Stimulated activated CD8-positive, alpha-beta memory T cell treated with anti-CD3 and anti-CD28 coated beads, Interleukin-4, amount 100 ng/mL, for 1 hour (primary cell): ENCODE measurements at regions not wholly inside any gene's neighbourhood (a gene's known extent, or its start where the extent isn't known, plus 50 kb on each side); places are given as distances from the start of the nearest gene placed in this dataset.
"Not testable (repeated sequence)": the region's sequence is repeated elsewhere in the genome, so short reads cannot be mapped to it uniquely, and the experiment has no call there.

Experiments used
- DNase-seq, 2 donors: peaks; one replicate each; pipeline ENCODE4 v3.0.0-alpha.2; 2020; ENCODE audit warnings: low read depth in 2 of 2, low spot score in 1 of 2

DNA sequence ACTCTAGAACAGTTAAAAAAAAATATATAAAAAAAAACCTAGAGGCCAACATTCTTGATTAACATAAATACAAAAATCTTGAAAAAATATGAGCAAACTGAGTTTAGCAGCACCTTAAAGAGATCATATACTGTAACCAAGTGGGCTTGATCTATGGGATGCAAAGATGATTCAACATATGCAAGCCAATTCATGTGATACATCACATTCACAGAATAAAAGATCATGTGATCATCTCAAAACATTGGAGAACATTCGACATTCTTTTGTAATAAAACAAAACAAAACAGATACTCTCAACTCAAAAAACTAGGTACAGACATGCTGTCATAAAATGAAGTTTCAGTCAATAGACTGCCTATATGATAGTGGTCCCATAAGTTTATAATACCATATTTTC lies 165.4 kb upstream of the NDST4 start:
- no peak for DNase-seq

DNA sequence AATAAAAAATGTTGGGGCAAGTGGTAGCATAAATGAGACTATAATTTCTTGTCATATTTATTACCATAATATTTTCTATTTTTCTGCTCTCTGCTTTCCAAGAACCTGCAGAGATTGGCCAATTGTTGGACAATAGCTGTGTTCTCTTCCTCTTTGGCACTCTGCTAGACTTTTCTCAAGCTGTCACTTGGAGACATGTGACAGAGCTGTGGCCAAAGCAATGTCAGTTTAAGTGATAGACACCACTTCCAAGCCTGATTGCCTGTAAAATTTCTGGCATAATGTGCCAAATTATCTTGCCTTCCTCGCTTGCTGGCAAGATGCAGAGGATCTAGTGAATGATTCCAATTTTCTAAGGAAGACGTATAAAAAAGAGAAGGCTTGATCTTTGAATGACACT lies 162.2 kb upstream of the NDST4 start:
- no peak for DNase-seq

GRCh38 chr4:115274545-115274944 lies 161.1 kb upstream of the NDST4 start:
- no peak for DNase-seq

GRCh38 chr4:115272594-115272993 lies 159.2 kb upstream of the NDST4 start:
- no peak for DNase-seq

- DNase-seq = no peak
Measured at GRCh38 chr4:115272185-115272584, 158.8 kb upstream of the NDST4 start.

GRCh38 chr4:115260195-115260594 lies 146.8 kb upstream of the NDST4 start:
- no peak for DNase-seq

GRCh38 chr4:115259642-115260041 lies 146.2 kb upstream of the NDST4 start:
- DNase-seq = no peak

DNA sequence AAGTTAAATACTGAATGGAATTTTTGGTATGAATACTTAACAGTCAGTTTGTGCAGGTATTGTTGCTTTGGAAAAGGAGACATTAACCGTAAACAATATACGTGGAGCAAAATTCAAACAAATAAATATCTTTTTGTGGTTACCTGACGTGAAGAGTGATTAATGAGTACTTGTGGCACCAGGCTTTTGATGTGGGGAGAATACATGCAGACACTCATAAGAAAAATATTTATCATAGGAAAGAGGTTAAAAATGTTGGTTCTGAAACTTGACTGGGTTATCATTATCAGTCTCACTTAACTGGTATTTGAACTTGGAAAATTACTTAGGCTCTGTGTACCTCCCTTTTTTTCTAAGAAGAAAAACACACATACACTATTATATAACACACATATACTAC lies 136.4 kb upstream of the NDST4 start:
- DNase-seq = no peak

DNA sequence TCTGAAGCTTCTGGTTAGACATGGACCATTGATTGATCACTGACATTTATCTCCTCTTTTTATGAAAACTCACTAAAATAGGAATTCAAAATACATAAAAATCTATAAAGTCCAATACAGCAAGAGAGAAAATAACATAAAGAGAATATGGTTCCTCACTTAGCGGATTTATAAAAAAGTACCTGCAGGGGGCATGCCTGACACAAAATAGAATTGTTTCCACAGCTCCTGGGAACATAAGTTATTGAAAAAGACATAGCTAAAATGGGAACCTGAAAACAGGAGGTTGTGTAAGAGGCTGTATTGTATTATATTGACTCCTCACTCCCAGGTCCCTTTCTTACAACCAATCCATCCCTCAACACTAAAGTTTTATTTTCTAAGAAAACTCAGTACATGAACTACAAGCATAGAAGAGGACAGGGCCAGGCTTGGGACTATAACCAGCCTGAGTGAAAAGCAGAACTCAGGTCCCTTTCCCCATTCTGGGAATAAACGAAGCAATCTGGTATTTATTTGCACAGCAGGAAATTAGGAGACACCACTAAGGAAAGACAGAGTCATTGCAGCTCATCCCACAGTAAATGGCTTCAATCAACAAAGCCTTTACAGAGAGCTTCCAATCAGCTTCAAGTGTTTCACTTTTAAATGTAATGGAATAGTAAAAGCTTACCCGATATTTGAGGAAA lies 121.1 kb upstream of the NDST4 start:
- DNase-seq = no peak

GRCh38 chr4:115233600-115233999 lies 120.2 kb upstream of the NDST4 start:
- no peak for DNase-seq

DNA sequence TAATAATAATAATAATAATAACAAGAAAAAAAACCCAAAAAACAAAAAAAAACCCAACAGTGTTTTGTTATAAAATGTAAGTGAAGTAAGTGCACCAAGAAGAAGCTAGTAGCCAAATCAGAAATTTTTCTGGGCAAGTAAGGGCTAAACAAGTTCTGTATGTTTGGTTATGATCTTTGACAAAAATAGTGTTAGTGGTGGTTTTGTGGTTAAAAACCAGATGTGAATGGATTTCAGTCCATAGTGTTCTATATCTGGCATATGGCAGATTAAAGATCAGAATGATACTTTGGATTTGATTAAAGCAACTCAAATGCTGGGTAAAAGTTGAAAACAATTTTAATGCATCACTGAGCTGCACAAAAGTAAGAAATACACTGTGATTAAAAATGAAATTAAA lies 116.5 kb upstream of the NDST4 start:
- no peak for DNase-seq

DNA sequence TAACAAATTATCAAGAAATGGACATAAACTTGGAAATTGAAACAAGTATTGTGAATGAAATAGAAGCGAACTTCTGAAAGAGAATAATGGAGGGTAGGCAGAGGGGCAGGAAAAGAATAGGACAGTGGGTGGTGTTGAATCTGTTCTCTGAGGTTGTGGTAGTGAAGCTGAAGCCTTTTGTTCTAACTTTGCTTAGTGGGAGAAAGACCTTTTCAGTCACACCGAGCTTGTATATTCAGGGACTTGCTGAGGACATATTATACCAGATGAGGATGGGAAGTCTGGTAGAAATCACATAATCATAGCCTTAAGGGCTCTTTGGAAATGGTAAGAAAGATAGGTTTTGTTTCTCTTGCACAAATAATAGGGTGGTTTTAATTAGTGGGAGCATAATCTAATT lies 115.4 kb upstream of the NDST4 start:
- DNase-seq = no peak

GRCh38 chr4:115222061-115222460 lies 108.6 kb upstream of the NDST4 start:
- DNase-seq = no peak

DNA sequence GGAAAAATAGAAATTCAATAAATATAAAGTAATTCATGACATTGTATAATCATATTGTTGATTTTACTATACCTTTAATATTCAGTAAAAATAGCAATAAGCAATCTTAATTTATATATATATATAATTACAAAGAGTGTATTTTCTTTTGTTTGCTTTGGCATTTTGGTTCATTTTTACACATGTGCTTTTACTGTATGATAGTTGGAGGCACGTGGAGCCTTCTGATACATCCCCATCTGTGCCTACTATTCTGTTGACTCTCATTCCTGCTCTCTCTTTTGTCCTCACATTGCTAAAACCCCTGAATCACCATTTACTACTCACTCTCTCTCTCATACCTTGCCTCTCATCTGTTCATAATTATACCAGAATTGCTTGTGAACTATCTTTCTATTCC lies 106.4 kb upstream of the NDST4 start:
- no peak for DNase-seq

- no peak for DNase-seq
Measured at GRCh38 chr4:115219315-115219860, 106.0 kb upstream of the NDST4 start.

- DNase-seq = no peak
Measured at GRCh38 chr4:115215935-115216334, 102.5 kb upstream of the NDST4 start.

DNA sequence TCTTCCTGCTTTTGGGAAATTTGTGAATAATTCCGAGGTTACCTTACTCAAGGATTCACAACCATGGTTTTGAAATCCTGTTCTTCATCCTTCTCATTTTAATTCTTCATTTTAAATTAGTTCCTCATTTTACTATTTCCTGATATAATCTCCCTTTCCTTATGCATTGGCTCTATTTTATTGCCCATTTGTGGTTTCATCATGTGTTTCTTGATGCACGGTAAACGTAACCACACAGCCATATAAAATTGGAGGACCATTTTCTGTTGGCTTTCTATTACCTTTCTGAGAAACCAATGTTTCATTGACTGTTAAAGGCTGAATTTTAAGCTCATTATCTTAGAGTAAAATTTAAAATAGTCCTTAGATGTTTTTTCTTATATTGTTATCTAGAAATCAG lies 100.3 kb upstream of the NDST4 start:
- DNase-seq = no peak

DNA sequence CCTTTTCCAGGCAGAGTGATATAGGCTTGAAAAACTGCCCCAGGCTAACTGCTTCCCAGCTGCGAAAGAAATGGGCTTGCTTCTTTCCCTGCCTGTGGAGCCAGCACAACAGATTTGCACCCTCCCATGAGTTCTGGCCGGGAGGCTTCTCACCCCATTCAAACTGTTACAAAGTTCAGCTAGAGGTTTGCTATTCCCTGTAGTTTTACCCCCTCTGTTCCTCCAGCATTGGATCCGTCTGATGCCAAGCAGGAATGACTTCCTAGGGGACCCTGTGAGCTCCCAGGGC lies 87.6 kb upstream of the NDST4 start:
- DNase-seq = no peak

- not testable (repeated sequence) for DNase-seq
Measured at GRCh38 chr4:115200201-115201041, 87.0 kb upstream of the NDST4 start.

DNA sequence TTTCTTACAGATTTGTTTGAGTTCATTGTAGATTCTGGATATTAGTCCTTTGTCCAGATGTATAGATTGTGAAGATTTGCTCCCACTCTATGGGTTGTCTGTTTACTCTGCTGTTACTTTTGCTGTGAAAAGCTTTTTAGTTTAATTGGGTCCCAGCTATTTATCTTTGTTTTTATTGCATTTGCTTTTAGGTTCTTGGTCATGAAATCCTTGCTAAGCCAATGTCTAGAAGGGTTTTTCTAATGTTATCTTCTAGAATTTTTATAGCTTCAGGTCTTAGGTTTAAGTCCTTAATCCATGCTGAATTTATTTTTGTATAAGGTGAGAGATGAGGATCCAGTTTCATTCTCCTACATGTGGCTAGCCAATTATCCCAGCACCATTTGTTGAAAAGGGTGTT lies 81.2 kb upstream of the NDST4 start:
- DNase-seq = not testable (repeated sequence)

DNA sequence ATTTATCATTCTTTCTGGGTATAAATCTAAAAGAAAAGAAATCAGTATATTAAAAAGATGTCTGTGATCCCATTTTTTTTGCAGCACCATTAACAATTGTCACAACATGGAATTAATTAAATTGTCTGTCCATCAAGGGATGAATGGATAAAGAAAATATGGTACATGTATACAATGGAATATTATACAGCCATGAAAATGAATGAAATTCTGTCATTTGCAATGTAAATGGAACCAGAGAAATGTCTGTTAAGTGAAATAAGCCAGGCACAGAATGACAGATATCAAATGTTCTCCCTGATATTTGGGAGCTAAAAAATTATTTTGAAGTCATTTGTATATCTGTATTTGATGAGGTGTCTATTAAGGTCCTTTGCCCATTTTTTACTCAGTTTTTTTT lies 77.1 kb upstream of the NDST4 start:
- DNase-seq = no peak

GRCh38 chr4:115187136-115187535 lies 73.7 kb upstream of the NDST4 start:
- DNase-seq = no peak
